ENCODE measurements at regions not wholly inside any gene's neighbourhood (a gene's known extent, or its start where the extent isn't known, plus 50 kb on each side); places are given as distances from the start of the nearest gene placed in this dataset.

DNA sequence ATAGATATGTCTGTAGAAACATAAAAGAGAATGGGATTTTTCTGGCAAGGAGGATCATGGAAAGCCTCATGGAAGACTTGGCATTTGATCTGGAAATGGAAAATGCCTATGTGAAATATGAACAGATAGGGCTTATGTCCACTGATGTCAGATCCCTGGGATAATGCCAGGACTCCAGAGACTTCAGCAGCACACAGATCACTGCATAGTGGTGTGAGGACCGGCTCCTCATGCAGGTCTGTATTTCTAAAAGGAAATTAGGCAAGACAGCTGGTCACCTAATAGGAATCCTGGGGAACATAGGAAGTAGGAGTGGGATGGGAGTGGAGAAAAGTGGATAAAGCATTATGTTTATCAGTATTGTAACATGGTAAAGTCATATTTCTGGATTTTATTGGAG lies 56.8 kb upstream of the IPO9 start:
- DNase-seq (ENCODE audit: low read depth), result no peak

- no peak for DNase-seq (ENCODE audit: low read depth)
These were observed 55.2 kb upstream of the IPO9 start for GRCh38 chr1:201773764-201774163.

DNA sequence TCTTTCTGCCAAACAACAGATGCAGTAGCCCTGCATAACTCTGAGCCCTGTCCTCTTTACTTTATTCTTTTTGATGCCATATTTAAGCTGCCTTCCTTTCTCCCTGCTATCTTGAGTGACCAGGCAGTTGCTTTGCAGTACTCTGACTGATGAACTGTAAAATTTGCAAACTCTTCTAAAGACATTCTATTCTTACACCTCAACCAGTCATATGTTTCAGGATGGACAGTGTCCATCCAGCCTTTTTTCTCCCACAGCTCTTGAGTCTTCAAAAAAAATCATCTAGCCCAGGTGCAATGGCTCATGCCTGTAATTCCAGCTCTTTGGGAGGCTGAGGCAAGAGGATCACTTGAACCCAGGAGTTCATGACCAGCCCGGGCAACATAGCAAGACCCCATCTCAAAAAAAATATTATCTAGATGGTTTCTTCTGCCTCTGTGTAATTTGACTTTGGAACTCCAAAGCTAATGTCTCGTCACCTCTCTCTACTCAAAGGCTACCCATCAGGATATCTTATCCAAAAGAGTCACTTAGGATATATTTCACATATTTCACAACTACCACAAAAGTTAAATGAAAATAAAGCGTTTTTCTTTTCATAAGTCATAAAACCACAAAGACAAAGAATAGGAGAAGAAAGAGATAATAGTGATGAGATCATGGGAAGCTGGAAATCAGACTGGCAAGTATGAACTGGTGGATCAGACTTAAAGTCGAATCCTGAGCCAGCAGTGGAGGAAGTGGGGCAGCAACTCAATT lies 54.6 kb upstream of the IPO9 start:
- DNase-seq (ENCODE audit: low read depth), result no peak

GRCh38 chr1:201774983-201775344 lies 54.0 kb upstream of the IPO9 start:
- no peak for DNase-seq (ENCODE audit: low read depth)

GRCh38 chr1:201775380-201775779 lies 53.6 kb upstream of the IPO9 start:
- DNase-seq (ENCODE audit: low read depth), result no peak

DNA sequence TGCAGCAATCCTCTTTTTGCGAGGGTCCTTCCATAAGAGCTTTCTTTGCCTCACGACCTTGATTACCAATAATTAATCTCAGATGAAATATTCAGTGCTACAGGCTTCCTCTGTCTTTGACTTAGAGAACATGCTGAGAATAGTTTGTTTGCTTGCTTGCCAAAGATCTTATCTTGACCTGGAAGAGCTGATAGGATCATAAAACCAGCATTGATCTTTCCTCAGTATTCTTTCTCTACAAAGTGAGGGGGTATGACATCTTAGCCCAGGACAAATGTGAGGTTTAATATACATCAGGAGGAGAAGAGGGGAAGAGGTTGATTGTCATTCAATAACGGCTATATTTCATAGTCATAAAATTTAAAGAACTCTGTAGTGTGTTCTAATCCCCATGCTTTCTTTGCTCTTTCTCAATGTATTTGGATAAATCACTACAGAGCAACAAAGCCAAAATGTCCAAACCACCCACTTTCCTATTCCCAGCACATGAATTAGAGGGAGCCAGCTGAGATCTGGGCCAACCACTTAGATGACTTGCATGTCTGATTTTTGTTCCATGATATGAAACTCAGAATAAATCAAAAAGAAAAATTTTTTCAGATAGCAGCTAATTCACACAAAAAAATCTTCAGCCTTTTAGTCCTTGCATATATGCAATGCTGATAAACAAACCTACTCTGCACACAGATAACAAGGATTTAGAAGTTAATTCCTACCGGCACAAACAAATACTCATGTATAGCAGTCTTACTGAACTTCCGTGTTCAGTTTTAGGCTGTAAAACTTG lies 50.5 kb upstream of the IPO9 start:
- no peak for DNase-seq (ENCODE audit: low read depth)
